Adipocyte (in vitro differentiated cells): ENCODE measurements at regions not wholly inside any gene's neighbourhood (a gene's known extent, or its start where the extent isn't known, plus 50 kb on each side); places are given as distances from the start of the nearest gene placed in this dataset.

Experiments used
- DNase-seq: peaks from one replicate; pipeline ENCODE4 v3.0.0-alpha.2; 2015; ENCODE audit warnings: low read depth
- H3K27me3 ChIP-seq: replicated peaks from 2 replicates; pipeline ENCODE4 v1.7.0; 2013; ENCODE audit warnings: mild to moderate bottlenecking, low read length, moderate library complexity; ENCODE audit not compliant: control insufficient read depth, insufficient read depth
- H3K36me3 ChIP-seq: 2 replicates; pipeline ENCODE4 v1.7.0; 2013; ENCODE audit warnings: low read length, mild to moderate bottlenecking, moderate library complexity; ENCODE audit not compliant: control insufficient read depth, insufficient read depth, severe bottlenecking
- H3K4me1 ChIP-seq: 2 replicates; pipeline ENCODE4 v1.7.0; 2013; ENCODE audit warnings: mild to moderate bottlenecking, low read length, moderate library complexity; ENCODE audit not compliant: control insufficient read depth, insufficient read depth
- H3K4me3 ChIP-seq: 2 replicates; pipeline ENCODE4 v1.7.0; 2013; ENCODE audit warnings: mild to moderate bottlenecking, low read length, moderate library complexity
- H3K9ac ChIP-seq: 2 replicates; pipeline ENCODE4 v1.7.0; 2013; ENCODE audit warnings: mild to moderate bottlenecking, low read length, moderate library complexity
- H3K9me3 ChIP-seq: 2 replicates; pipeline ENCODE4 v1.7.0; 2013; ENCODE audit warnings: mild to moderate bottlenecking, low read length, moderate library complexity; ENCODE audit not compliant: control insufficient read depth

DNA sequence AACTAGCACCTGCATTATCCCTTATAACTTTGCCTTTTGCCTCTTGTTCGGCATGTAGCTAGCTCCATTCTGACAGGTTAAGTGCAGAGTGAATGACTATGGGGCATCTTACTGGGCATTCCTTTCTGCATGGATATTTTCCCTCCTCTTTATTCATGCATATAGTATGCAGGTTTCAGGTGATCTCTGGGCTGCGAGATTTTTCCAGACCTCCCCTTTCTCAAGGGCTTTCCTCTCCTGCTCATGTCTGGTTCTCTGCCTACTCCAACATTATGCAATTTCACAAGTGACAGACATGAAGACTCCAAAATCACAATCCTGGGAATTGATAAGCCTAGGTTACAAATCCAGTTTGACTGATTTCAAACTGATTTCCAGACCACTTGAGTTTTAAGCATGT, 503.8 kb downstream of the NXPH1 start:
- H3K9me3 ChIP-seq: peaks cover 7% of the 10 kb centered on the region
- DNase-seq: no peak
- no peak overlapping the region for H3K9ac ChIP-seq
- no peaks in the 10 kb centered on the region for H3K4me1 ChIP-seq
- no peak overlapping the region for H3K4me3 ChIP-seq
- no peaks in the 10 kb centered on the region for H3K36me3 ChIP-seq
- H3K27me3 ChIP-seq: no peaks in the 10 kb centered on the region

GRCh38 chr7:8938044-8938805, 504.8 kb downstream of the NXPH1 start:
- Histone ChIP-seq H3K4me3 (no peak overlapping the region), H3K9me3 (peaks cover 4% of the 10 kb centered on the region), H3K4me1 (no peaks in the 10 kb centered on the region), H3K9ac (no peak overlapping the region), H3K27me3 (no peaks in the 10 kb centered on the region), H3K36me3 (no peaks in the 10 kb centered on the region)
- no peak for DNase-seq

DNA sequence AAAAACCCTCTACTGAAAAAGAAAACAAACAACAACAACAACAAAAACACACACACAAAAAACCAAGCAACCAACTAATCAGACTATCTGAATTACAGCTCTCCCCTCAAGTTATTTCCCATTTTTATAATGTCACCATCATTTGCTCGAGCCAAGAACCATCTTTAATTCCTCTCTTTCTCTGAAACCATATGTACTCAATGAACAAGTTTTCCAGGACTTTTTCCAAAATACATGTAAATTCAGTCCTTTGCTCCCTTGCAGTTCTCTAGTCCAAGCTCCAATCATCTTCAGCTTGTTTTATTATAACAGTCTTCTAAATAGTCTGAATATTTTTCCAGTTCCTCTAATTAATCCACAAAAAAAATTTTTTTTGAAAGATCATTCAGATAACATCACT, 506.0 kb downstream of the NXPH1 start:
- no peak for DNase-seq
- no peaks in the 10 kb centered on the region for H3K36me3 ChIP-seq
- H3K9ac ChIP-seq: no peak overlapping the region
- H3K9me3 ChIP-seq: peaks cover 10% of the 10 kb centered on the region
- H3K4me3 ChIP-seq: no peak overlapping the region
- H3K4me1 ChIP-seq: no peaks in the 10 kb centered on the region
- no peaks in the 10 kb centered on the region for H3K27me3 ChIP-seq

GRCh38 chr7:8963722-8964121, 530.3 kb downstream of the NXPH1 start:
- H3K36me3 ChIP-seq: no peaks in the 10 kb centered on the region
- H3K4me3 ChIP-seq: no peak overlapping the region
- H3K9ac ChIP-seq: no peak overlapping the region

GRCh38 chr7:8965177-8965576, 531.8 kb downstream of the NXPH1 start:
- Histone ChIP-seq H3K4me3 (no peak overlapping the region), H3K4me1 (no peaks in the 10 kb centered on the region), H3K36me3 (no peaks in the 10 kb centered on the region), H3K27me3 (no peaks in the 10 kb centered on the region), H3K9ac (no peak overlapping the region), H3K9me3 (peaks cover 5% of the 10 kb centered on the region)
- no peak for DNase-seq

More at GRCh38 chr7:8963722-8964121, 530.3 kb downstream of the NXPH1 start:
- no peak for DNase-seq
- Histone ChIP-seq H3K27me3 (no peaks in the 10 kb centered on the region), H3K4me1 (no peaks in the 10 kb centered on the region), H3K9me3 (peaks cover 4% of the 10 kb centered on the region)

- no peak overlapping the region for H3K4me3 ChIP-seq
- H3K27me3 ChIP-seq: no peaks in the 10 kb centered on the region
- DNase-seq: no peak
- H3K9me3 ChIP-seq: peaks cover 13% of the 10 kb centered on the region
- no peaks in the 10 kb centered on the region for H3K4me1 ChIP-seq
- no peak overlapping the region for H3K9ac ChIP-seq
- H3K36me3 ChIP-seq: no peaks in the 10 kb centered on the region
Observed at GRCh38 chr7:8973601-8974000, 540.2 kb downstream of the NXPH1 start.

GRCh38 chr7:8975681-8976080, 542.3 kb downstream of the NXPH1 start:
- Histone ChIP-seq H3K4me3 (no peak overlapping the region), H3K36me3 (no peaks in the 10 kb centered on the region), H3K4me1 (no peaks in the 10 kb centered on the region), H3K9ac (no peak overlapping the region), H3K9me3 (peaks cover 14% of the 10 kb centered on the region), H3K27me3 (no peaks in the 10 kb centered on the region)
- no peak for DNase-seq

DNA sequence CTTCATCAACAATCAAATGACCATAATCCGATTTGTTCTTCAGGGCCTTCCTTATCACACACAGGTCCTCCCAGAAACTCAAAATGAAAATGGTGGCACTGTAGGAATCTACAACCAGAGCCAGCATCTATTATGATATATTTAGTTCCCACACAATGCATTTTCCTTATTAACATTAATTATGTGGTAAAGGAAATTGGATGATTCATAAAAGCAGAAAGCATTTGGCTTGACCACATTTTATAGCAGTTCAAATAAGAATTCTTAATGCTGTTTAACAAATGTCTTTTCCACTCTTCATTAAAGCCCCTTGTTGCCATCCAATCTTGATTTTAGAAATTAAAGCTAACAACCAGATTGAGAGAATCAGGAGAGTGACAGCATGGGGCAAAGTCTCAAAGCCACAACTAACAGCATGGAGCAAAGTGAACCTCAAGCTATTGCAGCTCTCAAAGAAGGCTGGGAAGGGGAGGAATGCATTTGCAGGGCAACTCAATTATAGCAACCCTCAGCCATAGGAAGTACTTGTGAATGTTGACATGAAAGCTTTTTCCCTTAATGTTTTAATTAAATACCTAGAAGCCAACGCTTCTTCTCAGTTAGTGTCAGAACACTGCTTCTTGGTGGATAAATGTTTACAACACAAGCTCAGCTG, 549.1 kb downstream of the NXPH1 start:
- H3K4me1 ChIP-seq: no peaks in the 10 kb centered on the region
- DNase-seq: no peak

DNA sequence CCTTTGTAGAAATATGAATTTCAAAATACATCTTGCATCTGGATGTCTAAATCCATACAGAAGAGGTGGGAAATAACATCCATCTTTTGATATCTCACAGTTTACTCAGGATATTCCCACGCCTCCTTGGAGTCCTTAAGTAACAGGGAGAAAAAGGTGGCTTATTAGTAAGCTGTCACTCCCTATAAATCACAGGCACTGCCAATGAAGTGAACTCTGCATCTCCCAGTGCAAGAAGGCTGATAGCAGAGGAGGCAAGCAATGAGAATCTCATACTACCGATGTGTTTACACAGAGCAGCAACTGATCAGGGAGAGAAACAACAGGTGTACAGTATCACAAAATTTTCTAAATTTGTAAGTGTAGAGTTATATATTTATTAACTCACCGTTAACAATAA, 551.8 kb downstream of the NXPH1 start:
- H3K36me3 ChIP-seq: no peaks in the 10 kb centered on the region
- no peak overlapping the region for H3K4me3 ChIP-seq
- H3K27me3 ChIP-seq: no peaks in the 10 kb centered on the region
- DNase-seq: no peak
- no peak overlapping the region for H3K9ac ChIP-seq
- no peaks in the 10 kb centered on the region for H3K9me3 ChIP-seq
- H3K4me1 ChIP-seq: no peaks in the 10 kb centered on the region

More for the DNA sequence above, 549.1 kb downstream of the NXPH1 start:
- Histone ChIP-seq H3K9ac (no peak overlapping the region), H3K4me3 (no peak overlapping the region), H3K9me3 (peaks cover 6% of the 10 kb centered on the region), H3K27me3 (no peaks in the 10 kb centered on the region), H3K36me3 (no peaks in the 10 kb centered on the region)

DNA sequence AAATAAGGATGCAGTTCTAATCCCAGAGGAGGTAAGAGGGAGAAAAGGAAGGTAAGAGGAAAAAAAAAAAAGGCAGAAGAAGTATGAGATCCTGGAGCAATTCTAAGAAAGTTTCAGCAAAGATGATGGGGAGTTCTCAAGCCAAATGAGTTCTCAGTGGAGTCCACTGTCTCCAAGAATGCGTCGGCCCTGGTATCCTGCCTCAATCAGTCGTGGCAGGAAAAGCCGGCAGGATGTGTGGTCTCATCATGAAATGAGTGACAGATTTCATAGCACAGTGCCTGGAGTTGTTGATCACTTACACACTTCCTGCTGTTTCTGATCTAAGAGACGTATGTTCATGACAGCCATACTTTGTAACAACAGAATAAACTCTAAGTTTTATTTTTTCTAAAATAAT, 554.9 kb downstream of the NXPH1 start:
- H3K9ac ChIP-seq: no peak overlapping the region
- H3K27me3 ChIP-seq: no peaks in the 10 kb centered on the region
- H3K4me1 ChIP-seq: no peaks in the 10 kb centered on the region
- H3K9me3 ChIP-seq: no peaks in the 10 kb centered on the region
- no peak for DNase-seq
- H3K4me3 ChIP-seq: no peak overlapping the region
- no peaks in the 10 kb centered on the region for H3K36me3 ChIP-seq

DNA sequence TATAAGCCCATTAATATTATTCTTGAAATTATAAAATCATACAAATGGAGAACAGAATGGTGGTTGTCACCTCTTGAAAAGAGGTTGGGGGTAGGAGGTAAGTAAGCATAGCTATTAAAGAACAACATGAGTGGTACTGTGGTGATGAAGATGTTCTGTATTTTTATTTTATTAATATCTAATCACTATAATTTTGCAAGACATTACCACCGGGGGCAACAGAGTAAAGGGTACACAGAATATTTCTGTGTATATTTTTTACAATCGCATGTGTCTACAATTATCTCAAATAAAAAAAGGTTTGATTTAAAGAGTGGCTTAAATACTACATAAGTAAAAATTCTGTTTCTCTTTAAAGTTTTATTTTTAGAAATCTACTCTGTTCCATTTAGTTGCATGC, 557.8 kb downstream of the NXPH1 start:
- Histone ChIP-seq H3K36me3 (no peaks in the 10 kb centered on the region), H3K27me3 (no peaks in the 10 kb centered on the region), H3K4me1 (no peaks in the 10 kb centered on the region), H3K4me3 (no peak overlapping the region), H3K9ac (no peak overlapping the region), H3K9me3 (no peaks in the 10 kb centered on the region)
- no peak for DNase-seq
